Trophoblast cell (in vitro differentiated cells and primary cell): ENCODE measurements at regions not wholly inside any gene's neighbourhood (a gene's known extent, or its start where the extent isn't known, plus 50 kb on each side); places are given as distances from the start of the nearest gene placed in this dataset.

ENCODE experiments used
- DNase-seq, 2 donors: peaks; one replicate each; pipeline ENCODE4 v3.0.0-alpha.2; 2016
- H2AFZ ChIP-seq: 2 replicates; pipeline ENCODE4 v1.6.1; 2013; ENCODE audit warnings: low read length, moderate library complexity, mild to moderate bottlenecking; ENCODE audit not compliant: insufficient read depth, poor library complexity
- H2AK5ac ChIP-seq: 2 replicates; pipeline ENCODE4 v1.6.1; 2013; ENCODE audit warnings: mild to moderate bottlenecking, low read length
- H2BK120ac ChIP-seq: 2 replicates; pipeline ENCODE4 v1.6.1; 2013; ENCODE audit warnings: low read length, mild to moderate bottlenecking, moderate library complexity; ENCODE audit not compliant: insufficient read depth, poor library complexity
- H2BK12ac ChIP-seq: 2 replicates; pipeline ENCODE4 v1.6.1; 2013; ENCODE audit warnings: mild to moderate bottlenecking, low read length, moderate library complexity
- H2BK5ac ChIP-seq: 2 replicates; pipeline ENCODE4 v1.6.1; 2013; ENCODE audit warnings: low read length, low read depth, moderate library complexity, mild to moderate bottlenecking; ENCODE audit not compliant: poor library complexity
- H3K14ac ChIP-seq: 2 replicates; pipeline ENCODE4 v1.6.1; 2013; ENCODE audit warnings: mild to moderate bottlenecking, low read length
- H3K18ac ChIP-seq: 2 replicates; pipeline ENCODE4 v1.6.1; 2013; ENCODE audit warnings: mild to moderate bottlenecking, low read length
- H3K23ac ChIP-seq: 2 replicates; pipeline ENCODE4 v1.6.1; 2013; ENCODE audit warnings: low read length
- H3K27ac ChIP-seq: 2 replicates; pipeline ENCODE4 v1.5.1; 2013; ENCODE audit warnings: low read depth, mild to moderate bottlenecking, inconsistent platforms, low read length, moderate library complexity
- H3K27me3 ChIP-seq: 2 replicates; pipeline ENCODE4 v1.6.1; 2013; ENCODE audit warnings: inconsistent platforms, mild to moderate bottlenecking, low read length, moderate library complexity; ENCODE audit not compliant: insufficient read depth
- H3K36me3 ChIP-seq, 2 experiments: 1 replicate in 1 of 2; 2 replicates in 1 of 2; pipeline ENCODE4 v1.6.1; 2013; ENCODE audit warnings: low read length in 2 of 2, mild to moderate bottlenecking in 2 of 2, moderate library complexity in 1 of 2; ENCODE audit not compliant: insufficient read depth in 2 of 2, control insufficient read depth in 1 of 2
- H3K4ac ChIP-seq: 2 replicates; pipeline ENCODE4 v1.6.1; 2013; ENCODE audit warnings: low read depth, mild to moderate bottlenecking, low read length, moderate library complexity
- H3K4me1 ChIP-seq, 2 experiments: 1 replicate in 1 of 2; 2 replicates in 1 of 2; pipeline ENCODE4 v1.6.1; 2013; ENCODE audit warnings: low read length in 2 of 2, mild to moderate bottlenecking in 2 of 2, moderate library complexity in 1 of 2; ENCODE audit not compliant: insufficient read depth in 2 of 2, control insufficient read depth in 1 of 2
- H3K4me2 ChIP-seq: 2 replicates; pipeline ENCODE4 v1.6.1; 2013; ENCODE audit warnings: inconsistent platforms, mild to moderate bottlenecking, low read length, moderate library complexity
- H3K4me3 ChIP-seq: 2 replicates; pipeline ENCODE4 v1.5.1; 2013; ENCODE audit warnings: mild to moderate bottlenecking, low read depth, low read length, inconsistent platforms
- H3K79me1 ChIP-seq: one replicate; pipeline ENCODE4 v1.6.1; 2013; ENCODE audit warnings: low read length
- H3K79me2 ChIP-seq: 2 replicates; pipeline ENCODE4 v1.6.1; 2013; ENCODE audit warnings: low read length, mild to moderate bottlenecking; ENCODE audit not compliant: control insufficient read depth, insufficient read depth, poor library complexity
- H3K9ac ChIP-seq: 2 replicates; pipeline ENCODE4 v1.6.1; 2013; ENCODE audit warnings: mild to moderate bottlenecking, low read length
- H3K9me3 ChIP-seq: 2 replicates; pipeline ENCODE4 v1.6.1; 2013; ENCODE audit warnings: low read depth, mild to moderate bottlenecking, control low read depth, inconsistent platforms, low read length; ENCODE audit not compliant: insufficient read depth
- H4K12ac ChIP-seq: 2 replicates; pipeline ENCODE4 v1.6.1; 2013; ENCODE audit warnings: low read depth, mild to moderate bottlenecking, low read length, moderate library complexity
- H4K8ac ChIP-seq: 2 replicates; pipeline ENCODE4 v1.6.1; 2013; ENCODE audit warnings: low read depth, mild to moderate bottlenecking, low read length, moderate library complexity
- H4K91ac ChIP-seq: one replicate; pipeline ENCODE4 v1.6.1; 2013; ENCODE audit warnings: low read depth, mild to moderate bottlenecking, low read length, moderate library complexity
- WGBS: extraction: QIAGEN DNeasy Blood & Tissue Kit; methylation state at CpG from one replicate; pipeline ENCODE4 v1.1.7; 2013; ENCODE audit warnings: missing lambda C conversion rate; ENCODE audit not compliant: insufficient read length, insufficient coverage; ENCODE audit errors: extremely low coverage; 5-methylcytosine and 5-hydroxymethylcytosine counted together

DNA sequence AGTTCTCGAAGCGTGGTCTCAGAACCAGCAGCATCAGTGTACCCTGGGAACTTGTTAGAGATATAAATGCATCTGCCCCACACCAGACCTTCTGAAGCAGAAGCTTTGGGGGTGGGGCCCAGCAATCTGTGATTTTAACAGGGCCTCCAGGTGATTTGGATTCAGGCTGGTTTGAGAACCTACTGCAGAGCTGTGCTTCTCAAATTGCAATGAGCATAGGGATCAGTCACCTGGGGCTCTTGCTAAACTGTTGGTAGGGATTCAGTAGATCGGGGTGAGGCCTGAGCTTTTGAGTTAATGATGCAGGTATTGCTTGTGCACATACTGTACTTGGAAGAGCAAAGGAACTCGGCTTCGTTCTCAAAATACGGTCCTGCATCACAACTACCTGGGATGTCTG lies 243.6 kb upstream of the PODXL start:
- DNase-seq = no peak
- H2AK5ac ChIP-seq = no peak overlapping the region
- no peak overlapping the region for H4K12ac ChIP-seq
- H3K4me2 ChIP-seq = no peak overlapping the region
- H3K27ac ChIP-seq = no peak overlapping the region
- H2AFZ ChIP-seq = no peak overlapping the region
- H3K14ac ChIP-seq = no peak overlapping the region
- no peaks in the 10 kb centered on the region for H3K79me1 ChIP-seq
- no peak overlapping the region for H4K91ac ChIP-seq
- no peak overlapping the region for H3K18ac ChIP-seq
- WGBS = no CpG with 5 or more reads among the region's 6 CpGs
- no peak overlapping the region for H4K8ac ChIP-seq
- no peak overlapping the region for H2BK5ac ChIP-seq
- no peak overlapping the region for H3K9ac ChIP-seq
- no peak overlapping the region for H3K4ac ChIP-seq
- H3K36me3 ChIP-seq = no peaks in the 10 kb centered on the region
- H2BK12ac ChIP-seq = no peak overlapping the region
- no peaks in the 10 kb centered on the region for H3K4me1 ChIP-seq
- no peak overlapping the region for H3K23ac ChIP-seq
- H3K4me3 ChIP-seq = no peak overlapping the region
- no peak overlapping the region for H2BK120ac ChIP-seq
- H3K27me3 ChIP-seq = no peaks in the 10 kb centered on the region
- H3K9me3 ChIP-seq = no peaks in the 10 kb centered on the region
- no peaks in the 10 kb centered on the region for H3K79me2 ChIP-seq

DNA sequence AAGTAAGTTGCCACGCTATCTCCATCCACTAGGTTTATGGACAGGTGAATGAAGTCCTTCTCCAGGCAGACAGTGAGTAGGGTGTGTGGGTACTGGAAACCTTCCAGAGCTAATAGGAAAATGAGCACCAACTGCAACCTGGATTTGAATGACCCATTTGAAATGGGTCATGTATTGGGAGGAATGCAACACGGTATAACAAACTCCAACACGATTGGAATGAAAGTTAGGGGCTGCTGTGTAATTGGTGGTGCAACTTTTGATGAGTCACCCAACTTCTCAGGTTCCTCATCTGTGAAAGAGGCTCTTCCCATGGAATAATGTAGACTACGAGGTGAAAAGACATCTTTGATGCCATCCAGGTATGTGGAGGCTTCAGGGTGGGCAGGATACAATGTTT lies 241.4 kb upstream of the PODXL start:
- Histone ChIP-seq H3K36me3 (no peaks in the 10 kb centered on the region), H3K14ac (no peak overlapping the region), H2AK5ac (no peak overlapping the region), H3K18ac (no peak overlapping the region), H3K27me3 (no peaks in the 10 kb centered on the region), H3K4ac (no peak overlapping the region), H2AFZ (no peak overlapping the region), H2BK120ac (no peak overlapping the region), H3K79me1 (no peaks in the 10 kb centered on the region), H3K27ac (no peak overlapping the region), H4K91ac (no peak overlapping the region), H2BK5ac (no peak overlapping the region), H3K79me2 (no peaks in the 10 kb centered on the region), H4K8ac (no peak overlapping the region), H3K4me1 (no peaks in the 10 kb centered on the region), H3K23ac (no peak overlapping the region), H2BK12ac (no peak overlapping the region), H3K4me3 (no peak overlapping the region), H3K9me3 (no peaks in the 10 kb centered on the region), H3K9ac (no peak overlapping the region), H3K4me2 (no peak overlapping the region), H4K12ac (no peak overlapping the region)
- no CpG with 5 or more reads among the region's 4 CpGs for WGBS
- no peak for DNase-seq

DNA sequence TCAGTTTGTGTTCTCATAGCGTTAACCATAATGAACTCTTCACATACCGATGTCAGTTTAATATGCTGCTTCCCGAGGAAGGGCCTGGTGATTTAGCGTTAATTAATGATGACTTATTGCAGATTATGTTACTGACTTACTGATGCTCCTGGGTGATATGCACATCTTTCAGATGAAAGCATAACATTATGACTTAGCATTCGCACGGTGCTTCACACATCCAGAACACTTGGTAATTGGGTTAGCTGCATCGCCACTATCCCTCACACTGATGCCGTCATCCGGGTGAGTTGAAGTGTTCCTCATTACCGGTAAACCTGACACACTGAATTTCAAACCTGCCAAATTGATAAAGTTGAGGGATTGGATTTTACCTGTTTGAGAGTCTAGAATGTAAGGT lies 239.0 kb upstream of the PODXL start:
- no peaks in the 10 kb centered on the region for H3K79me1 ChIP-seq
- no peaks in the 10 kb centered on the region for H3K27me3 ChIP-seq
- no peak overlapping the region for H2BK120ac ChIP-seq
- no peaks in the 10 kb centered on the region for H3K9me3 ChIP-seq
- no peak overlapping the region for H2BK5ac ChIP-seq
- no peak overlapping the region for H4K8ac ChIP-seq
- no peak overlapping the region for H3K4ac ChIP-seq
- H3K4me2 ChIP-seq = no peak overlapping the region
- no peak overlapping the region for H4K91ac ChIP-seq
- no peaks in the 10 kb centered on the region for H3K4me1 ChIP-seq
- H2AFZ ChIP-seq = no peak overlapping the region
- H3K9ac ChIP-seq = no peak overlapping the region
- H3K14ac ChIP-seq = no peak overlapping the region
- no peak overlapping the region for H3K27ac ChIP-seq
- WGBS = no CpG with 5 or more reads among the region's 10 CpGs
- no peak overlapping the region for H3K18ac ChIP-seq
- H3K23ac ChIP-seq = no peak overlapping the region
- no peak overlapping the region for H2AK5ac ChIP-seq
- no peak overlapping the region for H3K4me3 ChIP-seq
- DNase-seq = no peak
- no peak overlapping the region for H4K12ac ChIP-seq
- no peaks in the 10 kb centered on the region for H3K79me2 ChIP-seq
- H3K36me3 ChIP-seq = no peaks in the 10 kb centered on the region
- no peak overlapping the region for H2BK12ac ChIP-seq

GRCh38 chr7:131792311-131792710 lies 235.9 kb upstream of the PODXL start:
- H4K91ac ChIP-seq = no peak overlapping the region
- H2BK5ac ChIP-seq = no peak overlapping the region
- no peak overlapping the region for H4K8ac ChIP-seq
- H4K12ac ChIP-seq = no peak overlapping the region
- WGBS = no CpG with 5 or more reads among the region's 3 CpGs
- H3K18ac ChIP-seq = no peak overlapping the region
- no peak for DNase-seq
- no peak overlapping the region for H2AK5ac ChIP-seq
- H3K79me2 ChIP-seq = no peaks in the 10 kb centered on the region
- H3K4me1 ChIP-seq = no peaks in the 10 kb centered on the region
- no peak overlapping the region for H3K4me3 ChIP-seq
- H3K14ac ChIP-seq = no peak overlapping the region
- no peak overlapping the region for H2BK120ac ChIP-seq
- no peaks in the 10 kb centered on the region for H3K79me1 ChIP-seq
- no peaks in the 10 kb centered on the region for H3K36me3 ChIP-seq
- no peaks in the 10 kb centered on the region for H3K27me3 ChIP-seq
- no peak overlapping the region for H2AFZ ChIP-seq
- no peak overlapping the region for H2BK12ac ChIP-seq
- no peaks in the 10 kb centered on the region for H3K9me3 ChIP-seq
- no peak overlapping the region for H3K23ac ChIP-seq
- no peak overlapping the region for H3K27ac ChIP-seq
- no peak overlapping the region for H3K4me2 ChIP-seq
- H3K9ac ChIP-seq = no peak overlapping the region
- no peak overlapping the region for H3K4ac ChIP-seq
